Medulla oblongata (tissue), 1 donor: ENCODE measurements at regions not wholly inside any gene's neighbourhood (a gene's known extent, or its start where the extent isn't known, plus 50 kb on each side); places are given as distances from the start of the nearest gene placed in this dataset.

ENCODE experiments used
- DNase-seq: peaks from one replicate; pipeline ENCODE4 v3.0.0-alpha.2; 2015; ENCODE audit errors: extremely low spot score

DNA sequence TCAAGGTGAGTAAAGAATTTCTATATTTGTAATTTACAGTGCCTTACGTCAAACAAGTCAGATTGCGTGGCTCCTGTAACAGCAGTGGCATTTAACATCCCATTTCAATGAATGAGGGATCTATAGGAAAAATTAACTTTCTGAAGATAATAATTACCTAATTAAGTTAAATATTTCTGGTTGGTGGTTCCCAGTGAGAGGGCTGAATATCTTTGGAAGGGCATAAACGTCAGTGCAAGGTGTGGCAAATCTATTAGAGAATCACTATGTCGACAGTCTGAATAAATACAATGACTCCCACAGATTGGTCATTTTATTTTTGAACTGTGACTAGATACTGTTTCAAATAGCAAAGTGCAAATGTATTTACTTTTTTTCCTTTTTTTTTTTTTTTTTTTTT, 80.0 kb downstream of the S1PR1 start:
- DNase-seq: no peak

DNA sequence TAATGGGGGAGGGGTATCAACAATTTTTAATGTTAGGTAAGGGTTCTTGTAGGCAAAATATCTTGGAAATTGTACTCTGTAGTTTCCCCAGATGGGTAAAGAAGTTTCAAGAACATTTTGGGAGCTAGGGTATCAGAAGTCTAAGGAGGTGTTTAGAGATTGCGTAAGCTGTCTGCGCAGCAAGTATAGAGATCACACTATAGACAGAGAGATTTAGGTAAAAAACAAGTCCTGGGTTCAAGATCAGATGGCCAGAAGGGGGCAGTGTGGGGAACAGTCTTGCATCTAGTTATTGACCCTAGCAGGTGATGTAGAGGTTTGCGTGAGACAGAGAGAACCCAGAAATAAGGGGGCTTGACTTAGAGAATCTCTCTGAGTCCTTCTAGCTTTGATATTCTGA, 80.8 kb downstream of the S1PR1 start:
- DNase-seq: no peak

GRCh38 chr1:101323535-101323934, 86.7 kb downstream of the S1PR1 start:
- DNase-seq: no peak

GRCh38 chr1:101325144-101325543, 88.3 kb downstream of the S1PR1 start:
- no peak for DNase-seq

GRCh38 chr1:101330427-101331130, 93.8 kb downstream of the S1PR1 start:
- DNase-seq: no peak

- DNase-seq: no peak
Measured at GRCh38 chr1:101331794-101332193, 95.0 kb downstream of the S1PR1 start.

GRCh38 chr1:101332633-101333032, 95.8 kb downstream of the S1PR1 start:
- DNase-seq: no peak

- DNase-seq: no peak
Measured at GRCh38 chr1:101333186-101333585, 96.4 kb downstream of the S1PR1 start.

GRCh38 chr1:101337968-101338367, 101.1 kb downstream of the S1PR1 start:
- no peak for DNase-seq

- DNase-seq: no peak
Measured at GRCh38 chr1:101338714-101339430, 102.1 kb downstream of the S1PR1 start.

- DNase-seq: no peak
Measured at GRCh38 chr1:101344745-101345144, 107.9 kb downstream of the S1PR1 start.

- DNase-seq: no peak
Measured at GRCh38 chr1:101346419-101346818, 109.6 kb downstream of the S1PR1 start.

GRCh38 chr1:101356013-101356412, 119.2 kb downstream of the S1PR1 start:
- DNase-seq: no peak

GRCh38 chr1:101356604-101357443, 120.0 kb downstream of the S1PR1 start:
- DNase-seq: no peak

GRCh38 chr1:101357444-101357986, 120.7 kb downstream of the S1PR1 start:
- peak; percentile 94 for DNase-seq

DNA sequence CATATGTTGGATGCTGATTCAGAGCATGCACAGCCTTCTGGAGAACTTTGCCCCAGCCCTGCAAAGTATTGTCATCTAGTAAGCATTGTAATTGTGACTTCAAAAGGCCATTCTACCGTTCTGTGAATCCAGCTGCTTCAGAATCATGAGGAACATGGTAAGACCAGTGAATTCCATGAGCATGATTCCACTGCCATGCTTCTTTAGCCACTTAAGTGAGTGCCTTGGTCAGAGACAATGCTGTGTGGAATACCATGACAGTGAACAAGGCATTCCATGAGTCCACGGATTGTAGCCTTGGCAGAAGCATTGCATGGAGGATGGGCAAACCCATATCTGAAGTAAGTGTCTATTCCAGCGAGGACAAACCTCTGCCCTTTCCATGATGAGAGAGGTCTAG, 123.7 kb downstream of the S1PR1 start:
- DNase-seq: no peak

- DNase-seq: no peak
Measured at GRCh38 chr1:101363891-101364318, 127.1 kb downstream of the S1PR1 start.

GRCh38 chr1:101364370-101365120, 127.7 kb downstream of the S1PR1 start:
- no peak for DNase-seq

DNA sequence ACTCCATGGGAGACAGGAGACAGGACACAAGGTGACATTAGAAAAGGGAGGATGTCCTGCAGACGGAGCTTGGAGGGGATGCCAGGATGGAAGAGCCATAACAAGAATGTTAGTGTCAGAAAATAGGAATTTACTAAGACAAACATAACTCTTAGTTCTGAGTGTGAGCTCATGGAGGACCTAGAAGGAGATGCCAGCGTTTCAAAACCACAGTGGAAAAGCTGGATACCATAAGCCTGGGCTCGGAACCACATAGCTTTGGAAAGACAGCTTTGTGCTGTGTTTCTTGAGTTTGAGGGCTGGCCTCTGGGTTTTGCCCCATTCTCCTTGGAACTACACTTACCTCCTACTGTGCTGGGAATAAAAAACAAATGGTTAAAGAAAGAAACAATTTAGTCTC, 128.4 kb downstream of the S1PR1 start:
- no peak for DNase-seq

DNA sequence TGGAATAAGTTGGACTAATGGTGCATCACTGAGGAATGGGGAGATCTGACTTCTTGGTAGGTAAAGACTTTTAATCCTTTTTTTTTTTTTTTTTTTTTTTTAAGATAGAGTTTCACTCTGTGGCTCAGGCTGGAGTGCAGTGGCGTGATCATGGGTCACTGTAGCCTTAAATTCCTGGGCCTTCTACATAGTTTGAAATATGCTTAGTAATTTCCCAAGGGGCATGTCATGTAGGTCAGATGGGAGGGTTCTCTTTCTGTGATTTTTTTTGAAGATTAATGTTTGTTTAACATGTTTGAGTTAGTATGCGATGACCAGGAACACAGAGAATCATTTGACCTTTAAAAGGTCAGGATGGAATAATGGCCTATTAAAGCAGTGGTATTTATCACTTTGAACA, 129.1 kb downstream of the S1PR1 start:
- no peak for DNase-seq

GRCh38 chr1:101366513-101367215, 129.8 kb downstream of the S1PR1 start:
- DNase-seq: no peak
